Right cardiac atrium (tissue), 5 donors: ENCODE measurements at regions not wholly inside any gene's neighbourhood (a gene's known extent, or its start where the extent isn't known, plus 50 kb on each side); places are given as distances from the start of the nearest gene placed in this dataset.

ENCODE experiments used
- ATAC-seq, 2 donors: fragments of 200-7000 bp; cut with Tn5 transposase; one replicate each; pipeline versions ENCODE4 v1.8.0 to v1.9.1; 2020; ENCODE audit warnings: moderate library complexity in 2 of 2, mild to moderate bottlenecking in 1 of 2
- DNase-seq, 3 donors: peaks; one replicate each; pipeline ENCODE4 v3.0.0-alpha.2; 2020
- H3K27ac ChIP-seq: one replicate; pipeline ENCODE4 v1.5.1; 2013; ENCODE audit warnings: mild to moderate bottlenecking, low read length, control low read depth, moderate library complexity
- H3K27me3 ChIP-seq: one replicate; pipeline ENCODE4 v1.6.1; 2013; ENCODE audit not compliant: control insufficient read depth, insufficient read depth
- H3K4me1 ChIP-seq: one replicate; pipeline ENCODE4 v1.6.1; 2013; ENCODE audit warnings: low read length; ENCODE audit not compliant: control insufficient read depth, insufficient read depth
- H3K4me3 ChIP-seq: one replicate; pipeline ENCODE4 v1.5.1; 2013; ENCODE audit warnings: low read length, control low read depth
- H3K9me3 ChIP-seq: one replicate; pipeline ENCODE4 v1.6.1; 2013; ENCODE audit warnings: low read length; ENCODE audit not compliant: control insufficient read depth
- WGBS: extraction: QIAGEN DNeasy Blood & Tissue Kit; methylation state at CpG from one replicate; pipeline ENCODE4 v1.1.7; 2013; 5-methylcytosine and 5-hydroxymethylcytosine counted together
- intact Hi-C, 4 donors: fragments of 100-400 bp; cut with DNase I; formaldehyde crosslinking; loops; one replicate each; pipeline versions ENCODE4 v1.11.0 to v1.14.0; 2022 to 2023
- donor health status: healthy with polysubstance abuse.
- donor health status: DM: no; HTN: yes; CAD: no.
- donor health status: DM: no; HTN: no; CAD: no.
- donor health status: DM: no; HTN: yes; CAD: no; lungs with severe emphysema.
- donor health status: DM: yes; HTN: yes; CAD: no.

DNA sequence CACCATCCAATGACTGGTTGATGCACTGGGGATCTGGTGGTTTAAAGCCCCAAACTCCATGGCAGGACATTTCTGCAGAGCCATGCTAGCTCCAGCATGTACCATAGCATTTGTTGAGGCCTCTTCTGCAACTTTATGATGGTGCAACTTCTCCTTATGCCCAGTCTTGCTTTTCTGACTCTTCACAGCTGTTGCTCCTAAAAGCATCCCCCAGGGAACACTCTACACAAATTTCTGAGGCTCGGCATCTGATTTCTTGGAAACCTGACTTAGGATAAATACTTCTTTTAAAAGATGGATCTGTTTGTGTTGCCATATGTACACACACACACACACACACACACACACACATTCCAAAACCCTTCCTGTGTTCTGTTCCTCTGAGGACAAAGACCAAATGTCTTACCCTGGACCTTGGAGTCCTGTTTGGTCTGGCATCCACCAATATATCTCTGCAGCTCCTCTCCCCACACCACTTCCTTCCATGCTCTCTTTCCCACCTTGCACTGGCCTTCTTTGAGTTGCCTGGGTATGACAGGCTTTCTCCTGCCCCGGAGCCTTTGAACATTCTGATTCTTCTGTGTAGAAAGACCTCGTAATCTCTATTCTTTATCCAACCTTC lies 388.5 kb upstream of the ZNF507 start:
- 75% methylated on average over 3 of the region's 3 CpGs for WGBS
- intact Hi-C loops, result no loop called here
- Histone ChIP-seq H3K4me3 (no peak overlapping the region), H3K4me1 (no peaks in the 10 kb centered on the region), H3K9me3 (no peaks in the 10 kb centered on the region), H3K27ac (no peak overlapping the region), H3K27me3 (no peaks in the 10 kb centered on the region)
- no peak for ATAC-seq
- DNase-seq, result no peak

DNA sequence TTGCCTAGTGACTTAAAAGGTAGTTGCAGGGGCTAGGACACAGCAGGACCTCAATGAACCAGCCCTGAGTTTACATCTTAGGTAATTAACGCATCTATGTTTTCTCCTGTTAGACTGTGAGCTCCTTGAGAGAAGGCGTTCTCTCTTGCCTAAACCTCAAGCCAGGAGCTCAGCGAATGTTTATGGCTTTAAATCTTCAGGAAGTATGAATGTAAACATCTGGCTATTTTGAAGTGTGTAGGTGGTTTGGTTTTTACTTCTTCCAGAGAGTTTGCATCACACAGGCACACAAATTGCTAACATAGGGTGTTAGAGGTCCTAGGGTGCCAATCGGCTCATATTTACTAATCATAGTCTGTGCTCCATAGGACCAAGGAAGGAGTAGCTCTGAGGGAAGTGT lies 387.7 kb upstream of the ZNF507 start:
- Histone ChIP-seq H3K9me3 (no peaks in the 10 kb centered on the region), H3K4me1 (no peaks in the 10 kb centered on the region), H3K27me3 (no peaks in the 10 kb centered on the region), H3K4me3 (no peak overlapping the region), H3K27ac (no peak overlapping the region)
- intact Hi-C loops, result no loop called here
- WGBS, result 81% methylated on average over 4 of the region's 4 CpGs
- no peak for DNase-seq
- no peak for ATAC-seq

DNA sequence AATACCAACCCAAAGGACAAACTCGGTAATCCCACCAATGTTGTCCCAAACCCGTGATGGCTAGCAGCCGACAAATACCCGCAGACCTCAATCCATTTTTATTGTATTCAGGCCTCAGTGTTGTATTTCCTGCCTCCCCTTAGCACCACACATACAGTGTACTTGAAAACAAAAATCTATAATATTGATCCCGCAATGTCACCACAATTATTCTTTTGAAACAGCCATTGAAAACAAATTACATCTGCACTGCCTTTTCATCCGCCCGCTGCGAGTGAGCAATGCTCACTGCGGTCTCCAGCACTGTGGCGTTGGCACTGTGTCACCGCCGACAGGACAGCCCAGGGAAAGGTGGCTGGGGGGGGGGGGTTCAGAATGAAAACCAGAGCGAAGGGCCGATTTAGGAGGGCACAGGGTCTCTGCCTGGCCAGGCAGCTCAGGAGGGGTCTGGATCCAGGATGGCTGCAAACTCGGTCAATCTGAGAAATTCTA lies 385.8 kb upstream of the ZNF507 start:
- whole genome bisulfite sequencing, result 96% methylated on average over 15 of the region's 15 CpGs
- no peak for DNase-seq

DNA sequence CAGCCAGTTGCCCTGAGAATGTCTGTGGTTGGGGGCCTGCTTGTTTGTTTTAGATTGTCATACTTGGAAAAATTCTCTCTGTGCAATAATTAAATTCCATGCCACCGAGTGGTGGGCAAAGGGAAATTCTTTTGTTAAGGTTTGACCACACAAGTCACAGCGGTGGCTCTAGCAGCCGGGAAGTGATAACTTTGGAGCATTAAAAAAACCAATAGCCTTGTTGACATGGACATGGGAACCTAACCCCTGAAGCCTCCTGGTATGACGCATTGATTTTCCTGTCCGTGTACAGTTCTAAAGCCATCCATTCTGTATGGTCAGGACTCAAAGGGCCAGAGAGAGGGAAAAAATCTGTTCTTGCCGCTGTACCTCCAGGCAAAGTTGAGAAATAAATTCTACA lies 384.9 kb upstream of the ZNF507 start:
- Histone ChIP-seq H3K9me3 (no peaks in the 10 kb centered on the region), H3K4me3 (no peak overlapping the region), H3K27ac (no peak overlapping the region), H3K4me1 (no peaks in the 10 kb centered on the region), H3K27me3 (no peaks in the 10 kb centered on the region)
- DNase-seq (no peak), ATAC-seq (no peak)
- 68% methylated on average over 6 of the region's 6 CpGs for WGBS
- intact Hi-C loops, result no loop called here

More for the DNA sequence above, 385.8 kb upstream of the ZNF507 start:
- Histone ChIP-seq H3K4me1 (no peaks in the 10 kb centered on the region), H3K27me3 (no peaks in the 10 kb centered on the region), H3K4me3 (no peak overlapping the region), H3K9me3 (no peaks in the 10 kb centered on the region), H3K27ac (no peak overlapping the region)
- no peak for ATAC-seq
- intact Hi-C loops, result no loop called here

DNA sequence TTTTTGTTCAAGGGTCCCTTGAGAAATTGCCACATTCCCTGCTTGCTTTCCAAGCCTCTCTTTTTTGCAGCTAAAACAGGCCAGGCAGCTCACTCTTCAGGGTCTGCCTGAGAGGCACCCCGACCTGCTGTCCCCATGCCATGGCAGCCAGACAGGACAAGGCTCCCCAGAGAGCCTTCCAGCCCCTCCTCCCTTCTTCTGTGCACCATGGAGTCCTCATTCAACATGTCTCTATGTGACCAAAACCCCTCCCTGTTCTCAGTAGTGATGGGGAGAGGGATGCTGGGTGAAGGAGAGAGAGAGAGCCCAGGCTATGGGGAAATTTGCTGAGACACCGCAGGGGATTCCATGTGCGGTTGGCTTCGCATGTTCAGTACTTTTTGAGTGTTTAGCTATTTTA lies 384.2 kb upstream of the ZNF507 start:
- no peak overlapping the region for H3K4me3 ChIP-seq
- no peak overlapping the region for H3K27ac ChIP-seq
- H3K27me3 ChIP-seq, result no peaks in the 10 kb centered on the region
- no peaks in the 10 kb centered on the region for H3K4me1 ChIP-seq
- H3K9me3 ChIP-seq, result no peaks in the 10 kb centered on the region
- WGBS, result 51% methylated on average over 4 of the region's 4 CpGs
- DNase-seq (no peak), ATAC-seq (no peak)
- intact Hi-C loops, result no loop called here

DNA sequence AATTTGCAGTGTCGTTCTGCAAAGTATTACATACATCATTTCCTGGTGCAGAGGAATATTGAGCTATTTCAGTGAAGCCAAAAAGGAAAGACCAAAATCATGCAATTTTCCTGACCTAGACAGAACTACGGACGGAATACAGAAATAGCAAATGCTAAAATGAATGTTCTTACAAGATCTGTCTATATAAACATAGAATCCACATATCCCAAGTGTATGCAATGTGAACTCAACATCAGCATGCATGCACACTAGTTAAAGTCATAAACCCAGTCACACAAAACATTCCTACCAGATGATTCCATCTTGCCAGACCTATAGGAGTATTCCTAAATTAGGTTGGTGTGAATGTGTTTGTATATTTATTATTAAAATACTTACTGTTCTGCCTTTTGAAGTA lies 383.7 kb upstream of the ZNF507 start:
- DNase-seq, result no peak
- WGBS, result 56% methylated on average over 3 of the region's 3 CpGs
- intact Hi-C loops, result no loop called here

DNA sequence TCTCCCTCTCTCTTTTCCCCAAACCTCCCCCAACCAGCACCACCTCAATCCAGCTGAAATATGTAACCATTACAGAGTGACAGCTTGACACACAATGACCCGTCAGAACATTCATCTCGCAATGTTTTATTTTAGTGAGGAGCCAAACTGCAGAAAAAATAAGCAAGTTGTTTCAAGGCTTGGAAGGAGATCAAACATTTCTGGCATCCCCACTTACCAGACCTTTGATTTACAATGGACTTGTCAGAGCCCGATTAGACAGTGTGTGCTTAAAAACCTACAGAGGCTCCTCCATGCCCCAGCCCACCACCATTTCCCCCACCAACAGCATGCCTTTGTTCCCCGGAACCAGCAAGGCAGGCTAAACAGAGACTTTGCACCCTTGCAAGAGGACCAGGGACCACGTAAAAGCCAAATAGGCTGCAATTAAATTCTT lies 382.8 kb upstream of the ZNF507 start:
- Histone ChIP-seq H3K27me3 (no peaks in the 10 kb centered on the region), H3K27ac (no peak overlapping the region), H3K4me1 (no peaks in the 10 kb centered on the region), H3K9me3 (no peaks in the 10 kb centered on the region), H3K4me3 (no peak overlapping the region)
- WGBS, result 14% methylated on average over 5 of the region's 5 CpGs
- ATAC-seq (peak in 1 of 2 donors; percentile 45), DNase-seq (no peak)
- intact Hi-C loops, result no loop called here

More for the DNA sequence above, 383.7 kb upstream of the ZNF507 start:
- no peaks in the 10 kb centered on the region for H3K4me1 ChIP-seq
- no peaks in the 10 kb centered on the region for H3K27me3 ChIP-seq
- no peaks in the 10 kb centered on the region for H3K9me3 ChIP-seq
- H3K27ac ChIP-seq, result no peak overlapping the region
- ATAC-seq, result no peak
- H3K4me3 ChIP-seq, result no peak overlapping the region

DNA sequence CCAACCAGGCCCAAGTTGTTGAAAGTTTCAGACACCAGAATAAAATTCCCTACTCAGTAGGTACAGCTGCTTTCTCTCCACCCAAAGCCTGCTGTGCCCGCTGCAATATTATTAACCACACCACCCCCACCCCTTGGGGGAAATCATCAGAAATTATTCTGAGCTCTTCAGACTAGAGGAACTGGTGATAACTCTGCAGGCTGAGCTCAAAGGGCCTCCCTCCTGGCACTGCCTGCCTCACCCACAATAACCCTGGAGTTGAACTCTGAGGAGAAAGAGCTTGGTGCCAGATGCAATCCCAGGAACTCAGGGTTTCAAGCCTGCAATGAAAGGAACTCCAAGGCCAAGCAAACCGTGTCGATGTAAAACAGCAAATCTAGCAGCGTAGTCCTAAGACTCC lies 381.7 kb upstream of the ZNF507 start:
- H3K9me3 ChIP-seq, result no peaks in the 10 kb centered on the region
- intact Hi-C loops, result no loop called here
- DNase-seq, result no peak
- peak in 1 of 2 donors; percentile 52 for ATAC-seq
- H3K4me3 ChIP-seq, result no peak overlapping the region
- H3K27ac ChIP-seq, result no peak overlapping the region
- 77% methylated on average over 4 of the region's 4 CpGs for WGBS
- no peaks in the 10 kb centered on the region for H3K27me3 ChIP-seq
- H3K4me1 ChIP-seq, result no peaks in the 10 kb centered on the region

DNA sequence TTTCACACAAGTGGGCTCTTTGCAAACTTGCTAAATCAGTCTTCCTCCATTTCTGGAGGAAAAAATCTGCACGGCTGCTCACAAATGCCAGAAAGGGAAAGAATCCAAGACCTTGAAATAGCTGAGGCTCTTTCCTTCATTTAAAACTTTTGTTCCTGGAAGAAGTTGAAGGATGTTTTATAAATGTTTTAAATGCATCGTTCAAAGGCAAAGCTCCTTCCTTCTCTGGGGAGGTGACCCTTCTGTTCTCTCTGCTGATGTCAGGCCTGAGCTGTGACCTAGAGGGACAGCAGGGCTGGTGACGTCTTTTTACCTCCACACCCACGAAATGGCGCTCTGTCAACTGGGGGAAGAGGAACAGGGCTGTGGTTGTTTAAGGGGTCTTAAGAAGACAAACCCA lies 376.4 kb upstream of the ZNF507 start:
- ATAC-seq (no peak), DNase-seq (no peak)
- 48% methylated on average over 5 of the region's 5 CpGs for WGBS
- Histone ChIP-seq H3K4me3 (no peak overlapping the region), H3K27ac (no peak overlapping the region), H3K9me3 (no peaks in the 10 kb centered on the region), H3K27me3 (no peaks in the 10 kb centered on the region), H3K4me1 (no peaks in the 10 kb centered on the region)
- intact Hi-C loops, result no loop called here

DNA sequence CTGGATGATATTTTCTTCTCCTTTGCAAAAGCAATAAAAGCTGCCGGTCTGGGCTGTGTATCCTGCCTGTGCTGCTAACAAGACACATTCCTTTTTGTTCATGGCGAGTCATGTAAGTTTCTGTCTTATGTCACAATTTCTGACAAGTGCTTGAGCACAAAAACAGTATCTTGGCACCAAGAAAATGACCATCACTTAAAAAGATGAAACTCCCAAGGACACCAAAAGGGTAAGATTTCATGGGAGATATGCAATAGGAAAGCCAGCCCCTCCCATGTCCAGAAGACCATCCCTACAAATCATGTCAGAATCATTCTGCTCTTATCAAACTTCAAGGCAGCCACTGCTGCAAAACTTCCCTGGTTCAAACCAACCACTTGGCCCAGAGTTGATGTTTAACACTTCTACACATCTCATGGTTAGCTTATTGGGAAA lies 375.4 kb upstream of the ZNF507 start:
- Histone ChIP-seq H3K27me3 (no peaks in the 10 kb centered on the region), H3K4me1 (no peaks in the 10 kb centered on the region), H3K27ac (no peak overlapping the region), H3K4me3 (no peak overlapping the region), H3K9me3 (no peaks in the 10 kb centered on the region)
- DNase-seq, result no peak
- ATAC-seq, result no peak
- intact Hi-C loops, result no loop called here
- 34% methylated on average over 2 of the region's 2 CpGs for WGBS

DNA sequence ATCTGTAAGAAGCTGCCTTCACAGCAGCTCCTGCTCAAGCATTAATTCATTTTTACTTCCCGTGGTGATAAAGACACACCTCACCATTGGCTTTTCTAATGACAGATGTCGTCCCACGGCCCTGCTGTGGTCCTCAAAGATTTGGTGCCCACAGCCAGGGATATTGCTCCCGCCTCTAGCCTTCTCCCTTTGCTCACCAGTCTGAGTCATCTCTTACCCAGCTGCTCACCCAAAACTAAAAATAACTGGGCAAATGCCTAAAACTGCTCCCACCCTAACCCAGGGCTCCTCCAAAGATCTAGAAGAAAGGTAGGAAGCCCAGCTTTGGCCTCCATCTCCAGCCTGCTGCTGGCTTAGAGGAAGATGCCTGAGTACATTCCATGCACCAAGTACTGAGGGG lies 371.1 kb upstream of the ZNF507 start:
- intact Hi-C loops, result no loop called here
- no peaks in the 10 kb centered on the region for H3K27me3 ChIP-seq
- no peak overlapping the region for H3K4me3 ChIP-seq
- no peaks in the 10 kb centered on the region for H3K9me3 ChIP-seq
- WGBS, result 83% methylated on average over 4 of the region's 4 CpGs
- no peak overlapping the region for H3K27ac ChIP-seq
- no peak for DNase-seq
- H3K4me1 ChIP-seq, result no peaks in the 10 kb centered on the region
- ATAC-seq, result no peak

DNA sequence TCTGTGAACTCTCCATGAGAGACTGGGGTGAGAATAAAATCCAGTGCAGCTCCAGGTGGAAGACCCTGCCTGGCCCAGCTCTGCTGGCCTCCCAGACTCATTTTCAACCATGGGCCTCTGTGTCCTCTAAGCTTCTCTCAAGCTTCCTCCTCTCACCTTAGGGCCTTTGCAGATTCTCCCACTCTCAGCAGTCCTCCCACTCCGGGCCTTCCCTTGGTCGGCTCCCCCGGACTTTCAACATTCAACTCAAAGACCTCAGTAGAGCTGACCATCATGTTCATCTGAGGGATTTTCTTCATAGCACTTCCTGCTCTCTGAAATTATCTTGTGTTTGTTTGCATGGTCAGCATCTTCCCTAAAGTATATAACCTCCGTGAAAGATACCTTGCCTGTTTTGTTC lies 370.5 kb upstream of the ZNF507 start:
- H3K27me3 ChIP-seq, result no peaks in the 10 kb centered on the region
- no peaks in the 10 kb centered on the region for H3K9me3 ChIP-seq
- no peak overlapping the region for H3K27ac ChIP-seq
- H3K4me3 ChIP-seq, result no peak overlapping the region
- ATAC-seq, result no peak
- intact Hi-C loops, result no loop called here
- no peak for DNase-seq
- no peaks in the 10 kb centered on the region for H3K4me1 ChIP-seq
- WGBS, result 87% methylated on average over 4 of the region's 4 CpGs
